HG03520 (cell line): ENCODE measurements at regions not wholly inside any gene's neighbourhood (a gene's known extent, or its start where the extent isn't known, plus 50 kb on each side); places are given as distances from the start of the nearest gene placed in this dataset.
"Not testable (repeated sequence)": the region's sequence is repeated elsewhere in the genome, so short reads cannot be mapped to it uniquely, and the experiment has no call there.

Experiments
- ATAC-seq: cut with Tn5 transposase; IDR thresholded peaks from one replicate; pipeline ENCODE4 v1.9.1; 2021; ENCODE audit warnings: mild to moderate bottlenecking, moderate library complexity; ENCODE audit not compliant: unreplicated experiment

GRCh38 chr14:86196471-86196870 lies 666.5 kb downstream of the FLRT2 start:
- no peak for ATAC-seq

GRCh38 chr14:86193756-86194155 lies 663.8 kb downstream of the FLRT2 start:
- no peak for ATAC-seq

GRCh38 chr14:86179980-86180379 lies 650.0 kb downstream of the FLRT2 start:
- no peak for ATAC-seq

GRCh38 chr14:86168371-86168770 lies 638.4 kb downstream of the FLRT2 start:
- ATAC-seq = no peak

- ATAC-seq = no peak
Measured at GRCh38 chr14:86166541-86166940, 636.6 kb downstream of the FLRT2 start.

- no peak for ATAC-seq
Measured at GRCh38 chr14:86153480-86153879, 623.5 kb downstream of the FLRT2 start.

GRCh38 chr14:86143248-86143647 lies 613.3 kb downstream of the FLRT2 start:
- ATAC-seq = no peak

- no peak for ATAC-seq
Measured at GRCh38 chr14:86141966-86142365, 612.0 kb downstream of the FLRT2 start.

- no peak for ATAC-seq
Measured at GRCh38 chr14:86129426-86129825, 599.5 kb downstream of the FLRT2 start.

GRCh38 chr14:86124328-86124727 lies 594.4 kb downstream of the FLRT2 start:
- no peak for ATAC-seq

GRCh38 chr14:86115972-86116371 lies 586.0 kb downstream of the FLRT2 start:
- ATAC-seq = no peak

GRCh38 chr14:86110871-86111270 lies 580.9 kb downstream of the FLRT2 start:
- ATAC-seq = not testable (repeated sequence)

GRCh38 chr14:86104691-86105265 lies 574.8 kb downstream of the FLRT2 start:
- ATAC-seq = no peak

- ATAC-seq = no peak
Measured at GRCh38 chr14:86094512-86094911, 564.6 kb downstream of the FLRT2 start.

GRCh38 chr14:86091811-86092210 lies 561.9 kb downstream of the FLRT2 start:
- ATAC-seq = no peak

- ATAC-seq = no peak
Measured at GRCh38 chr14:86088156-86088555, 558.2 kb downstream of the FLRT2 start.

- no peak for ATAC-seq
Measured at GRCh38 chr14:86087377-86087776, 557.4 kb downstream of the FLRT2 start.

GRCh38 chr14:86086962-86087361 lies 557.0 kb downstream of the FLRT2 start:
- ATAC-seq = no peak

GRCh38 chr14:86084097-86084496 lies 554.2 kb downstream of the FLRT2 start:
- no peak for ATAC-seq

GRCh38 chr14:86083616-86084015 lies 553.7 kb downstream of the FLRT2 start:
- no peak for ATAC-seq

- no peak for ATAC-seq
Measured at GRCh38 chr14:86072116-86072894, 542.4 kb downstream of the FLRT2 start.

- no peak for ATAC-seq
Measured at GRCh38 chr14:86066651-86067050, 536.7 kb downstream of the FLRT2 start.

- no peak for ATAC-seq
Measured at GRCh38 chr14:86065407-86065806, 535.5 kb downstream of the FLRT2 start.
